Activated CD4-positive, alpha-beta T cell treated with anti-CD3 and anti-CD28 coated beads, Interleukin-2, amount 10 ng/mL, durations not matched to agents 7 days and 5 days (primary cell): ENCODE measurements at regions not wholly inside any gene's neighbourhood (a gene's known extent, or its start where the extent isn't known, plus 50 kb on each side); places are given as distances from the start of the nearest gene placed in this dataset.
"Not testable (repeated sequence)": the region's sequence is repeated elsewhere in the genome, so short reads cannot be mapped to it uniquely, and the experiment has no call there.

Source experiments
- CTCF ChIA-PET: fragments of 350-600 bp; sonication (Branson Sonifier 250); formaldehyde crosslinking; loops from one replicate; lab custom pipeline; 2021; ENCODE audit warnings: antibody characterized with exemption; lab: Charles Lee
- POLR2A ChIA-PET: fragments of 350-600 bp; sonication (Branson Sonifier 250); formaldehyde crosslinking; loops from one replicate; lab custom pipeline; 2021; ENCODE audit warnings: antibody characterized with exemption; lab: Charles Lee
- DNase-seq: peaks from one replicate; pipeline ENCODE4 v3.0.0-alpha.2; 2020
- H3K27ac Mint-ChIP-seq: one replicate; pipeline ENCODE4 v1.8.0; 2021; ENCODE audit warnings: mild to moderate bottlenecking, moderate library complexity, mixed read lengths
- H3K27me3 Mint-ChIP-seq: one replicate; pipeline ENCODE4 v1.8.0; 2021; ENCODE audit warnings: mixed read lengths
- H3K36me3 Mint-ChIP-seq: one replicate; pipeline ENCODE4 v1.8.0; 2021; ENCODE audit warnings: low read depth, mixed read lengths
- H3K4me1 Mint-ChIP-seq: one replicate; pipeline ENCODE4 v1.8.0; 2021; ENCODE audit warnings: mixed read lengths
- H3K4me3 Mint-ChIP-seq: one replicate; pipeline ENCODE4 v1.8.0; 2021; ENCODE audit warnings: mild to moderate bottlenecking, moderate library complexity, mixed read lengths
- H3K9me3 Mint-ChIP-seq: one replicate; pipeline ENCODE4 v1.8.0; 2021; ENCODE audit warnings: mixed read lengths

GRCh38 chr12:47370421-47370820 is 290.7 kb upstream of the AMIGO2 start:
- no peaks in the 10 kb centered on the region for H3K27me3 Mint-ChIP-seq
- peaks cover 10% of the 10 kb centered on the region for H3K4me1 Mint-ChIP-seq
- peaks cover 24% of the 10 kb centered on the region for H3K36me3 Mint-ChIP-seq
- CTCF ChIA-PET = interaction anchor here (0.7 to 3.5 kb wide), 4 partner anchors 7 to 41 kb away, joined by 3 to 14 read pairs (median 5); no protein-coding TSS in a partner anchor
- no peak for DNase-seq
- no peak overlapping the region for H3K4me3 Mint-ChIP-seq
- POLR2A ChIA-PET = interaction anchor here (0.7 kb wide), 1 partner anchor 25 kb away, joined by 3 read pairs; no protein-coding TSS in a partner anchor
- no peak overlapping the region for H3K27ac Mint-ChIP-seq
- H3K9me3 Mint-ChIP-seq = peaks cover 26% of the 10 kb centered on the region

- Mint-ChIP-seq H3K4me3 (no peak overlapping the region), H3K36me3 (peaks cover 20% of the 10 kb centered on the region)
Measured at GRCh38 chr12:47369085-47369484, 289.3 kb upstream of the AMIGO2 start.

GRCh38 chr12:47367912-47368537 is 288.3 kb upstream of the AMIGO2 start:
- Mint-ChIP-seq H3K27ac (no peak overlapping the region), H3K9me3 (peaks cover 17% of the 10 kb centered on the region), H3K4me3 (no peak overlapping the region), H3K36me3 (peaks cover 16% of the 10 kb centered on the region), H3K4me1 (peaks cover 11% of the 10 kb centered on the region), H3K27me3 (no peaks in the 10 kb centered on the region)
- no peak for DNase-seq
- ChIA-PET POLR2A (no interaction called here), CTCF (interaction anchor here (0.6 to 3.5 kb wide), 9 partner anchors 10 to 170 kb away, joined by 3 to 14 read pairs (median 3); no protein-coding TSS in a partner anchor)

More at GRCh38 chr12:47369085-47369484, 289.3 kb upstream of the AMIGO2 start:
- POLR2A ChIA-PET = no interaction called here
- Mint-ChIP-seq H3K27ac (no peak overlapping the region), H3K4me1 (peaks cover 12% of the 10 kb centered on the region), H3K27me3 (no peaks in the 10 kb centered on the region), H3K9me3 (peaks cover 18% of the 10 kb centered on the region)
- CTCF ChIA-PET = interaction anchor here (0.6 to 3.5 kb wide), 9 partner anchors 8 to 841 kb away, joined by 3 to 14 read pairs (median 3); no protein-coding TSS in a partner anchor
- DNase-seq = no peak

GRCh38 chr12:47366579-47366978 is 286.8 kb upstream of the AMIGO2 start:
- Mint-ChIP-seq H3K27me3 (no peaks in the 10 kb centered on the region), H3K9me3 (peaks cover 8% of the 10 kb centered on the region), H3K4me3 (no peak overlapping the region), H3K4me1 (peaks cover 20% of the 10 kb centered on the region), H3K36me3 (peaks cover 16% of the 10 kb centered on the region), H3K27ac (no peak overlapping the region)
- POLR2A ChIA-PET = no interaction called here
- CTCF ChIA-PET = interaction anchor here (1.2 to 3.2 kb wide), 2 partner anchors 22 to 42 kb away, joined by 3 to 14 read pairs; no protein-coding TSS in a partner anchor
- DNase-seq = no peak

- Mint-ChIP-seq H3K36me3 (peaks cover 16% of the 10 kb centered on the region), H3K9me3 (peaks cover 8% of the 10 kb centered on the region), H3K4me1 (peaks cover 24% of the 10 kb centered on the region), H3K4me3 (no peak overlapping the region), H3K27me3 (no peaks in the 10 kb centered on the region), H3K27ac (no peak overlapping the region)
- ChIA-PET CTCF (interaction anchor here (1.2 to 3.2 kb wide), 2 partner anchors 22 to 41 kb away, joined by 3 to 14 read pairs; no protein-coding TSS in a partner anchor), POLR2A (no interaction called here)
- DNase-seq = no peak
Measured at GRCh38 chr12:47366157-47366556, 286.4 kb upstream of the AMIGO2 start.

GRCh38 chr12:47365443-47366076 is 285.8 kb upstream of the AMIGO2 start:
- POLR2A ChIA-PET, H3K27me3 Mint-ChIP-seq, H3K9me3 Mint-ChIP-seq, H3K27ac Mint-ChIP-seq, DNase-seq: not testable (repeated sequence)
- CTCF ChIA-PET = interaction anchor here (1.2 kb wide), 1 partner anchor 10 kb away, joined by 3 read pairs; no protein-coding TSS in a partner anchor
- Mint-ChIP-seq H3K4me1 (peaks cover 30% of the 10 kb centered on the region), H3K4me3 (peak overlapping the region; percentile 37), H3K36me3 (peaks cover 14% of the 10 kb centered on the region)

- ChIA-PET POLR2A (interaction anchor here (0.6 kb wide), 2 partner anchors 145 to 265 kb away, joined by 3 to 4 read pairs; no protein-coding TSS in a partner anchor), CTCF (interaction anchor here (0.6 to 2.2 kb wide), 7 partner anchors 9 to 214 kb away, joined by 3 to 5 read pairs (median 3); no protein-coding TSS in a partner anchor)
- Mint-ChIP-seq H3K4me1 (peaks cover 43% of the 10 kb centered on the region), H3K9me3 (peaks cover 5% of the 10 kb centered on the region), H3K36me3 (peaks cover 17% of the 10 kb centered on the region), H3K4me3 (no peak overlapping the region), H3K27ac (peak overlapping the region; percentile 10), H3K27me3 (no peaks in the 10 kb centered on the region)
- no peak for DNase-seq
Measured at GRCh38 chr12:47364261-47364660, 284.5 kb upstream of the AMIGO2 start.

- no peak for DNase-seq
- CTCF ChIA-PET = interaction anchor here (0.6 to 2.5 kb wide), 9 partner anchors 11 to 783 kb away, joined by 3 to 6 read pairs (median 3); no protein-coding TSS in a partner anchor
- Mint-ChIP-seq H3K4me1 (peaks cover 55% of the 10 kb centered on the region), H3K27me3 (no peaks in the 10 kb centered on the region), H3K27ac (peak overlapping the region; percentile 98), H3K9me3 (peaks cover 13% of the 10 kb centered on the region), H3K36me3 (peaks cover 26% of the 10 kb centered on the region), H3K4me3 (peak overlapping the region; percentile 28)
- POLR2A ChIA-PET = no interaction called here
Measured at GRCh38 chr12:47362126-47362705, 282.5 kb upstream of the AMIGO2 start.

- Mint-ChIP-seq H3K27me3 (no peaks in the 10 kb centered on the region), H3K36me3 (peaks cover 30% of the 10 kb centered on the region)
- CTCF ChIA-PET = interaction anchor here (0.6 to 3.8 kb wide), 7 partner anchors 8 to 784 kb away, joined by 3 to 12 read pairs (median 3); no protein-coding TSS in a partner anchor
Measured at GRCh38 chr12:47361389-47362021, 281.7 kb upstream of the AMIGO2 start.

GRCh38 chr12:47360771-47361388 is 281.1 kb upstream of the AMIGO2 start:
- peak overlapping the region; percentile 98 for H3K27ac Mint-ChIP-seq
- peaks cover 16% of the 10 kb centered on the region for H3K9me3 Mint-ChIP-seq

More at GRCh38 chr12:47361389-47362021, 281.7 kb upstream of the AMIGO2 start:
- peak; percentile 48 for DNase-seq
- peaks cover 60% of the 10 kb centered on the region for H3K4me1 Mint-ChIP-seq
- peaks cover 16% of the 10 kb centered on the region for H3K9me3 Mint-ChIP-seq
- POLR2A ChIA-PET = interaction anchor here (0.6 to 1.0 kb wide), 2 partner anchors 28 to 143 kb away, joined by 3 to 4 read pairs; no protein-coding TSS in a partner anchor
- peak overlapping the region; percentile 69 for H3K4me3 Mint-ChIP-seq
- H3K27ac Mint-ChIP-seq = peak overlapping the region; percentile 98

GRCh38 chr12:47360093-47360480 is 280.3 kb upstream of the AMIGO2 start:
- Mint-ChIP-seq H3K4me1 (peaks cover 73% of the 10 kb centered on the region), H3K27me3 (no peaks in the 10 kb centered on the region), H3K4me3 (peak overlapping the region; percentile 69), H3K9me3 (peaks cover 16% of the 10 kb centered on the region), H3K27ac (peak overlapping the region; percentile 98), H3K36me3 (peaks cover 34% of the 10 kb centered on the region)
- ChIA-PET POLR2A (no interaction called here), CTCF (interaction anchor here (0.5 to 3.8 kb wide), 4 partner anchors 9 to 38 kb away, joined by 3 to 12 read pairs (median 4); no protein-coding TSS in a partner anchor)
- DNase-seq = no peak

More at GRCh38 chr12:47360771-47361388, 281.1 kb upstream of the AMIGO2 start:
- H3K4me3 Mint-ChIP-seq = peak overlapping the region; percentile 69
- peak; percentile 77 for DNase-seq
- no peaks in the 10 kb centered on the region for H3K27me3 Mint-ChIP-seq
- peaks cover 66% of the 10 kb centered on the region for H3K4me1 Mint-ChIP-seq
- ChIA-PET POLR2A (interaction anchor here (0.6 to 1.0 kb wide), 2 partner anchors 29 to 143 kb away, joined by 3 to 4 read pairs; no protein-coding TSS in a partner anchor), CTCF (interaction anchor here (0.5 to 3.8 kb wide), 7 partner anchors 9 to 141 kb away, joined by 3 to 12 read pairs (median 3); no protein-coding TSS in a partner anchor)
- H3K36me3 Mint-ChIP-seq = peaks cover 35% of the 10 kb centered on the region
